ENCODE measurements at regions not wholly inside any gene's neighbourhood (a gene's known extent, or its start where the extent isn't known, plus 50 kb on each side); places are given as distances from the start of the nearest gene placed in this dataset.

DNA sequence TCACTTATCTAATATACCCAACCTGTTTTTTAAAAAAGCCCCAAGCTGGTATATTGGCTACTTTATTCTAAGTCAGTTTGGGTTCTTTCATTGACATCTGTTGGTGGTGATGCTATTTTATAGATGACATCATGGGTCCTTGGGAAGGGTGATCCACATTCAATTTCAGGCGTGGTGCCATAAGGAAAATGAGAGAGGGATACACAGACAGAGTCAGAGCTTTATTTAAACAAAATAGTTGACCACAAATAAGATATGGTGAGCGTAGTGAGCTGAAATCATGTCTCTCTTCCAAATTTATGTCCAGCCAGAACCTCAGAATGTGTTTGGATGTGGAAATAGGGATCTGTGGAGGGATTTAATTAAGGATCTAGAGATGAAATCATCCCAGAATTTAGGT is 302.4 kb downstream of the MAT2B start:
- ATAC-seq (no peak), DNase-seq (ENCODE audit: low spot score) (no peak)
- H3K4me1 Mint-ChIP-seq: no peaks in the 10 kb centered on the region
- ChIA-PET CTCF (no interaction called here), POLR2A (interaction anchor here (0.6 kb wide), 1 partner anchor 92 kb away, joined by 7 read pairs; no protein-coding TSS in a partner anchor)
- no peaks in the 10 kb centered on the region for H3K36me3 Mint-ChIP-seq
- H3K27me3 Mint-ChIP-seq (ENCODE audit: low read depth): no peaks in the 10 kb centered on the region; the same call in 1 of the 2 replicates
- no peaks in the 10 kb centered on the region for H3K9me3 Mint-ChIP-seq
- no peak overlapping the region for H3K27ac Mint-ChIP-seq
- H3K4me3 Mint-ChIP-seq: no peak overlapping the region
- TF ChIP-seq RELA (CRISPR knock-in tag; IDR thresholded peaks at IDR 0.05; ENCODE audit: borderline replicate concordance) (no peak), CBFB (CRISPR knock-in tag; IDR thresholded peaks at IDR 0.05; ENCODE audit: low read depth) (no peak), FOXK1 (CRISPR knock-in tag; IDR thresholded peaks at IDR 0.05) (no peak), ZSCAN18 (CRISPR knock-in tag; IDR thresholded peaks at IDR 0.05) (no peak), PREB (CRISPR knock-in tag; IDR thresholded peaks at IDR 0.05; ENCODE audit: borderline replicate concordance) (no peak), ESRRA (CRISPR knock-in tag; IDR thresholded peaks at IDR 0.05; ENCODE audit: borderline replicate concordance) (no peak), SP1 (CRISPR knock-in tag; conservative IDR thresholded peaks at IDR 0.05) (no peak), CTCF (IDR thresholded peaks at IDR 0.05) (no peak), RORB (CRISPR knock-in tag; IDR thresholded peaks at IDR 0.05) (no peak), GRHL2 (CRISPR knock-in tag; IDR thresholded peaks at IDR 0.05; ENCODE audit: insufficient replicate concordance, severe bottlenecking) (no peak), ZNF317 (CRISPR knock-in tag; IDR thresholded peaks at IDR 0.05; ENCODE audit: borderline replicate concordance, low read depth) (no peak), OVOL2 (CRISPR knock-in tag; IDR thresholded peaks at IDR 0.05; ENCODE audit: borderline replicate concordance) (no peak)
- TF ChIP-seq, protein P1, sequence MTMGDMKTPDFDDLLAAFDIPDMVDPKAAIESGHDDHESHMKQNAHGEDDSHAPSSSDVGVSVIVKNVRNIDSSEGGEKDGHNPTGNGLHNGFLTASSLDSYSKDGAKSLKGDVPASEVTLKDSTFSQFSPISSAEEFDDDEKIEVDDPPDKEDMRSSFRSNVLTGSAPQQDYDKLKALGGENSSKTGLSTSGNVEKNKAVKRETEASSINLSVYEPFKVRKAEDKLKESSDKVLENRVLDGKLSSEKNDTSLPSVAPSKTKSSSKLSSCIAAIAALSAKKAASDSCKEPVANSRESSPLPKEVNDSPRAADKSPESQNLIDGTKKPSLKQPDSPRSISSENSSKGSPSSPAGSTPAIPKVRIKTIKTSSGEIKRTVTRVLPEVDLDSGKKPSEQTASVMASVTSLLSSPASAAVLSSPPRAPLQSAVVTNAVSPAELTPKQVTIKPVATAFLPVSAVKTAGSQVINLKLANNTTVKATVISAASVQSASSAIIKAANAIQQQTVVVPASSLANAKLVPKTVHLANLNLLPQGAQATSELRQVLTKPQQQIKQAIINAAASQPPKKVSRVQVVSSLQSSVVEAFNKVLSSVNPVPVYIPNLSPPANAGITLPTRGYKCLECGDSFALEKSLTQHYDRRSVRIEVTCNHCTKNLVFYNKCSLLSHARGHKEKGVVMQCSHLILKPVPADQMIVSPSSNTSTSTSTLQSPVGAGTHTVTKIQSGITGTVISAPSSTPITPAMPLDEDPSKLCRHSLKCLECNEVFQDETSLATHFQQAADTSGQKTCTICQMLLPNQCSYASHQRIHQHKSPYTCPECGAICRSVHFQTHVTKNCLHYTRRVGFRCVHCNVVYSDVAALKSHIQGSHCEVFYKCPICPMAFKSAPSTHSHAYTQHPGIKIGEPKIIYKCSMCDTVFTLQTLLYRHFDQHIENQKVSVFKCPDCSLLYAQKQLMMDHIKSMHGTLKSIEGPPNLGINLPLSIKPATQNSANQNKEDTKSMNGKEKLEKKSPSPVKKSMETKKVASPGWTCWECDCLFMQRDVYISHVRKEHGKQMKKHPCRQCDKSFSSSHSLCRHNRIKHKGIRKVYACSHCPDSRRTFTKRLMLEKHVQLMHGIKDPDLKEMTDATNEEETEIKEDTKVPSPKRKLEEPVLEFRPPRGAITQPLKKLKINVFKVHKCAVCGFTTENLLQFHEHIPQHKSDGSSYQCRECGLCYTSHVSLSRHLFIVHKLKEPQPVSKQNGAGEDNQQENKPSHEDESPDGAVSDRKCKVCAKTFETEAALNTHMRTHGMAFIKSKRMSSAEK (CRISPR knock-in tag; IDR thresholded peaks at IDR 0.05; ENCODE audit: borderline replicate concordance): no peak
- TF ChIP-seq, protein P2, sequence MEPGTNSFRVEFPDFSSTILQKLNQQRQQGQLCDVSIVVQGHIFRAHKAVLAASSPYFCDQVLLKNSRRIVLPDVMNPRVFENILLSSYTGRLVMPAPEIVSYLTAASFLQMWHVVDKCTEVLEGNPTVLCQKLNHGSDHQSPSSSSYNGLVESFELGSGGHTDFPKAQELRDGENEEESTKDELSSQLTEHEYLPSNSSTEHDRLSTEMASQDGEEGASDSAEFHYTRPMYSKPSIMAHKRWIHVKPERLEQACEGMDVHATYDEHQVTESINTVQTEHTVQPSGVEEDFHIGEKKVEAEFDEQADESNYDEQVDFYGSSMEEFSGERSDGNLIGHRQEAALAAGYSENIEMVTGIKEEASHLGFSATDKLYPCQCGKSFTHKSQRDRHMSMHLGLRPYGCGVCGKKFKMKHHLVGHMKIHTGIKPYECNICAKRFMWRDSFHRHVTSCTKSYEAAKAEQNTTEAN (CRISPR knock-in tag; IDR thresholded peaks at IDR 0.05): no peak

- POLR2A ChIA-PET: no interaction called here
- ATAC-seq: no peak
- no peak for TF ChIP-seq ARID4B (CRISPR knock-in tag; IDR thresholded peaks at IDR 0.05; ENCODE audit: borderline replicate concordance)
- TF ChIP-seq CREB1 (CRISPR knock-in tag; IDR thresholded peaks at IDR 0.05): no peak
- no peak for TF ChIP-seq ZNF416 (CRISPR knock-in tag; IDR thresholded peaks at IDR 0.05)
- TF ChIP-seq ATF6 (CRISPR knock-in tag; IDR thresholded peaks at IDR 0.05): no peak
- TF ChIP-seq EMX1 (CRISPR knock-in tag; IDR thresholded peaks at IDR 0.05): no peak
- TF ChIP-seq ZNF423 (CRISPR knock-in tag; IDR thresholded peaks at IDR 0.05): no peak
Measured at GRCh38 chr5:163809473-163809872, 304.1 kb downstream of the MAT2B start.

More at GRCh38 chr5:163809473-163809872, 304.1 kb downstream of the MAT2B start:
- Mint-ChIP-seq H3K27me3 (ENCODE audit: low read depth) (no peaks in the 10 kb centered on the region), H3K27ac (no peak overlapping the region), H3K4me1 (peaks cover 3% of the 10 kb centered on the region), H3K4me3 (no peak overlapping the region), H3K9me3 (no peaks in the 10 kb centered on the region), H3K36me3 (no peaks in the 10 kb centered on the region)
- CTCF ChIA-PET: no interaction called here
- DNase-seq (ENCODE audit: low spot score): no peak
